ENCODE measurements at regions not wholly inside any gene's neighbourhood (a gene's known extent, or its start where the extent isn't known, plus 50 kb on each side); places are given as distances from the start of the nearest gene placed in this dataset.
"Not testable (repeated sequence)": the region's sequence is repeated elsewhere in the genome, so short reads cannot be mapped to it uniquely, and the experiment has no call there.

DNA sequence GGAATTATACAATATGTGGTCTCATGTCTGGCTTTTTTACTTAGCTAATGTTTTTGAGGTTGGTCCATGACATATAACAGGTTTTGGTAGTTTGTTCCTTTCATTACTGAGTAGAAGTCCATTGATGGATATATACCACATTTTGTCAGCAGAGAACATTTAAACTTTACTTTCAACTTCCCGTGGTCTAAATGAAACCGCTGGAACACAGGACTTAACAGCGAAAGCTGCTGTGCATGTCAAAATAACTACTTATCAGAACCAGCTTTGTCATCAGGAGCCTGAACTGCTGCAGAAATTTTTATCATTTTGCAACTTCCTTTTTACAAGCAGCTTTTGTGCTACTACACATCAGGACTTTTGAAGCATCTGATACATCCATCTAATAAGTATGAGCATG lies 147.0 kb downstream of the TBC1D2B start:
- TF ChIP-seq SP4 (CRISPR knock-in tag; IDR thresholded peaks at IDR 0.05); JUND (CRISPR knock-in tag; IDR thresholded peaks at IDR 0.05); CHD2 (IDR thresholded peaks at IDR 0.05; ENCODE audit: low read depth, low read length); ZBTB21 (CRISPR knock-in tag; IDR thresholded peaks at IDR 0.05); KDM1A (CRISPR knock-in tag; IDR thresholded peaks at IDR 0.05); CREB1 (IDR thresholded peaks at IDR 0.05); CREB1 (CRISPR knock-in tag; IDR thresholded peaks at IDR 0.05); ZSCAN29 (CRISPR knock-in tag; conservative IDR thresholded peaks at IDR 0.05); STAT5B (CRISPR knock-in tag; IDR thresholded peaks at IDR 0.05); KLF6 (CRISPR knock-in tag; IDR thresholded peaks at IDR 0.05); EP300 (IDR thresholded peaks at IDR 0.05; ENCODE audit: low read depth in 2 of 2, low read length in 2 of 2); EP300 (CRISPR knock-in tag; IDR thresholded peaks at IDR 0.05; ENCODE audit: borderline replicate concordance); ZNF207 (IDR thresholded peaks at IDR 0.05; ENCODE audit: borderline replicate concordance): not testable (repeated sequence)
- TF ChIP-seq, protein P1, sequence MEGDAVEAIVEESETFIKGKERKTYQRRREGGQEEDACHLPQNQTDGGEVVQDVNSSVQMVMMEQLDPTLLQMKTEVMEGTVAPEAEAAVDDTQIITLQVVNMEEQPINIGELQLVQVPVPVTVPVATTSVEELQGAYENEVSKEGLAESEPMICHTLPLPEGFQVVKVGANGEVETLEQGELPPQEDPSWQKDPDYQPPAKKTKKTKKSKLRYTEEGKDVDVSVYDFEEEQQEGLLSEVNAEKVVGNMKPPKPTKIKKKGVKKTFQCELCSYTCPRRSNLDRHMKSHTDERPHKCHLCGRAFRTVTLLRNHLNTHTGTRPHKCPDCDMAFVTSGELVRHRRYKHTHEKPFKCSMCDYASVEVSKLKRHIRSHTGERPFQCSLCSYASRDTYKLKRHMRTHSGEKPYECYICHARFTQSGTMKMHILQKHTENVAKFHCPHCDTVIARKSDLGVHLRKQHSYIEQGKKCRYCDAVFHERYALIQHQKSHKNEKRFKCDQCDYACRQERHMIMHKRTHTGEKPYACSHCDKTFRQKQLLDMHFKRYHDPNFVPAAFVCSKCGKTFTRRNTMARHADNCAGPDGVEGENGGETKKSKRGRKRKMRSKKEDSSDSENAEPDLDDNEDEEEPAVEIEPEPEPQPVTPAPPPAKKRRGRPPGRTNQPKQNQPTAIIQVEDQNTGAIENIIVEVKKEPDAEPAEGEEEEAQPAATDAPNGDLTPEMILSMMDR (CRISPR knock-in tag; IDR thresholded peaks at IDR 0.05) = not testable (repeated sequence)
- TF ChIP-seq, protein P2, sequence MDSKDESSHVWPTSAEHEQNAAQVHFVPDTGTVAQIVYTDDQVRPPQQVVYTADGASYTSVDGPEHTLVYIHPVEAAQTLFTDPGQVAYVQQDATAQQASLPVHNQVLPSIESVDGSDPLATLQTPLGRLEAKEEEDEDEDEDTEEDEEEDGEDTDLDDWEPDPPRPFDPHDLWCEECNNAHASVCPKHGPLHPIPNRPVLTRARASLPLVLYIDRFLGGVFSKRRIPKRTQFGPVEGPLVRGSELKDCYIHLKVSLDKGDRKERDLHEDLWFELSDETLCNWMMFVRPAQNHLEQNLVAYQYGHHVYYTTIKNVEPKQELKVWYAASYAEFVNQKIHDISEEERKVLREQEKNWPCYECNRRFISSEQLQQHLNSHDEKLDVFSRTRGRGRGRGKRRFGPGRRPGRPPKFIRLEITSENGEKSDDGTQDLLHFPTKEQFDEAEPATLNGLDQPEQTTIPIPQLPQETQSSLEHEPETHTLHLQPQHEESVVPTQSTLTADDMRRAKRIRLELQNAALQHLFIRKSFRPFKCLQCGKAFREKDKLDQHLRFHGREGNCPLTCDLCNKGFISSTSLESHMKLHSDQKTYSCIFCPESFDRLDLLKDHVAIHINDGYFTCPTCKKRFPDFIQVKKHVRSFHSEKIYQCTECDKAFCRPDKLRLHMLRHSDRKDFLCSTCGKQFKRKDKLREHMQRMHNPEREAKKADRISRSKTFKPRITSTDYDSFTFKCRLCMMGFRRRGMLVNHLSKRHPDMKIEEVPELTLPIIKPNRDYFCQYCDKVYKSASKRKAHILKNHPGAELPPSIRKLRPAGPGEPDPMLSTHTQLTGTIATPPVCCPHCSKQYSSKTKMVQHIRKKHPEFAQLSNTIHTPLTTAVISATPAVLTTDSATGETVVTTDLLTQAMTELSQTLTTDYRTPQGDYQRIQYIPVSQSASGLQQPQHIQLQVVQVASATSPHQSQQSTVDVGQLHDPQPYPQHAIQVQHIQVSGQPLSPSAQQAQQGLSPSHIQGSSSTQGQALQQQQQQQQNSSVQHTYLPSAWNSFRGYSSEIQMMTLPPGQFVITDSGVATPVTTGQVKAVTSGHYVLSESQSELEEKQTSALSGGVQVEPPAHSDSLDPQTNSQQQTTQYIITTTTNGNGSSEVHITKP (CRISPR knock-in tag; IDR thresholded peaks at IDR 0.05; ENCODE audit: low read depth) = not testable (repeated sequence)
- TF ChIP-seq, protein P3, sequence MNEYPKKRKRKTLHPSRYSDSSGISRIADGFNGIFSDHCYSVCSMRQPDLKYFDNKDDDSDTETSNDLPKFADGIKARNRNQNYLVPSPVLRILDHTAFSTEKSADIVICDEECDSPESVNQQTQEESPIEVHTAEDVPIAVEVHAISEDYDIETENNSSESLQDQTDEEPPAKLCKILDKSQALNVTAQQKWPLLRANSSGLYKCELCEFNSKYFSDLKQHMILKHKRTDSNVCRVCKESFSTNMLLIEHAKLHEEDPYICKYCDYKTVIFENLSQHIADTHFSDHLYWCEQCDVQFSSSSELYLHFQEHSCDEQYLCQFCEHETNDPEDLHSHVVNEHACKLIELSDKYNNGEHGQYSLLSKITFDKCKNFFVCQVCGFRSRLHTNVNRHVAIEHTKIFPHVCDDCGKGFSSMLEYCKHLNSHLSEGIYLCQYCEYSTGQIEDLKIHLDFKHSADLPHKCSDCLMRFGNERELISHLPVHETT (CRISPR knock-in tag; conservative IDR thresholded peaks at IDR 0.05) = not testable (repeated sequence)
